ENCODE measurements at regions not wholly inside any gene's neighbourhood (a gene's known extent, or its start where the extent isn't known, plus 50 kb on each side); places are given as distances from the start of the nearest gene placed in this dataset.

GRCh38 chr11:95483339-95483738 is 252.3 kb upstream of the SESN3 start:
- DNase-seq (ENCODE audit: low spot score) = no peak
- CTCF ChIA-PET = no interaction called here
- TF ChIP-seq CTCF (conservative IDR thresholded peaks at IDR 0.05; ENCODE audit: low read depth) = no peak
- POLR2A ChIA-PET (ENCODE audit: low non-redundant PET) = no interaction called here
- H3K27ac ChIP-seq = no peak overlapping the region

GRCh38 chr11:95478003-95478402 is 247.0 kb upstream of the SESN3 start:
- no peak for TF ChIP-seq CTCF (conservative IDR thresholded peaks at IDR 0.05; ENCODE audit: low read depth)
- no peak overlapping the region for H3K27ac ChIP-seq
- DNase-seq (ENCODE audit: low spot score) = no peak
- POLR2A ChIA-PET (ENCODE audit: low non-redundant PET) = no interaction called here
- CTCF ChIA-PET = no interaction called here

GRCh38 chr11:95469258-95469657 is 238.3 kb upstream of the SESN3 start:
- ChIA-PET CTCF (no interaction called here), POLR2A (ENCODE audit: low non-redundant PET) (no interaction called here)
- no peak overlapping the region for H3K27ac ChIP-seq
- no peak for TF ChIP-seq CTCF (conservative IDR thresholded peaks at IDR 0.05; ENCODE audit: low read depth)
- no peak for DNase-seq (ENCODE audit: low spot score)

GRCh38 chr11:95466416-95466815 is 235.4 kb upstream of the SESN3 start:
- no peak for DNase-seq (ENCODE audit: low spot score)
- TF ChIP-seq CTCF (conservative IDR thresholded peaks at IDR 0.05; ENCODE audit: low read depth) = no peak
- POLR2A ChIA-PET (ENCODE audit: low non-redundant PET) = no interaction called here
- no peak overlapping the region for H3K27ac ChIP-seq
- CTCF ChIA-PET = no interaction called here

- CTCF ChIA-PET = interaction anchor here (0.6 to 0.7 kb wide), 2 partner anchors 106 to 1134 kb away, joined by 3 to 4 read pairs; no protein-coding TSS in a partner anchor
Measured at GRCh38 chr11:95465887-95466286, 234.9 kb upstream of the SESN3 start.

GRCh38 chr11:95461858-95462257 is 230.9 kb upstream of the SESN3 start:
- TF ChIP-seq CTCF (conservative IDR thresholded peaks at IDR 0.05; ENCODE audit: low read depth) = no peak
- no peak for DNase-seq (ENCODE audit: low spot score)
- POLR2A ChIA-PET (ENCODE audit: low non-redundant PET) = no interaction called here
- CTCF ChIA-PET = no interaction called here
- H3K27ac ChIP-seq = no peak overlapping the region

More at GRCh38 chr11:95465887-95466286, 234.9 kb upstream of the SESN3 start:
- POLR2A ChIA-PET (ENCODE audit: low non-redundant PET) = no interaction called here
- DNase-seq (ENCODE audit: low spot score) = no peak
- TF ChIP-seq CTCF (conservative IDR thresholded peaks at IDR 0.05; ENCODE audit: low read depth) = no peak
- no peak overlapping the region for H3K27ac ChIP-seq

GRCh38 chr11:95461348-95461747 is 230.3 kb upstream of the SESN3 start:
- no peak overlapping the region for H3K27ac ChIP-seq
- POLR2A ChIA-PET (ENCODE audit: low non-redundant PET) = no interaction called here
- no peak for DNase-seq (ENCODE audit: low spot score)
- TF ChIP-seq CTCF (conservative IDR thresholded peaks at IDR 0.05; ENCODE audit: low read depth) = no peak
- CTCF ChIA-PET = no interaction called here

All from RWPE1 (cell line).